GM19324 (cell line): ENCODE measurements at regions not wholly inside any gene's neighbourhood (a gene's known extent, or its start where the extent isn't known, plus 50 kb on each side); places are given as distances from the start of the nearest gene placed in this dataset.

Experiments used
- ATAC-seq: cut with Tn5 transposase; IDR thresholded peaks from one replicate; pipeline ENCODE4 v1.9.1; 2021; ENCODE audit warnings: mild to moderate bottlenecking, moderate library complexity; ENCODE audit not compliant: unreplicated experiment, low FRiP score

DNA sequence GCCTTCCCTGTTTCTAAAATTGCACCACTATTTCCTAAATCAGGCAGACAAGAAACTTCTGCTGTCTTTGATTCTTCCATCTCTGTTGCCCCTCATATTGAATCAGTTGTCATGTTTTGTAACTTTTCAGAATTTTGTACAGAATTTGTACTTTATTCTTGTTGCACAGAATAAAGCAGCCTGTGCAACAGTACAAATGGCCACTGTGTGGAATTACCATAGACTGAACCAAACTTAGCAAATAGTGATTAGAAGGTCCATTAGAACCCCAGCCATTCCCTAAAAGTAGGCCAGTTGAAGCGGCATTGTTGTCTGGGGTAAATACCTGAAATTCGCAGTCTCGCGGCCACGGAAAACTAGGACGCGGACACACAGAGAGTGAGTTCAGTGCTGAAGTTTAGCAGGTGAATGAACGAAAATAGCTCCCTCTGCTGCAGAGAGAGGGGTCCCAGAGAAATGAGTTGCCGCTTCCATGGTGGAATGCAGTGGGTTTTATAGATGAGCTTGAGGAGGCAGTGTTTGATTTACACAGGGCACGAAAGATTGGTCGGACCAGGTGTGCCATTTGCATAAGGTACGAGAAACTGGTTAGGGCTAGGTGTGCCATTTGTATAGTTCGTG, 71.8 kb downstream of the C4orf33 start:
- ATAC-seq: no peak

GRCh38 chr4:129172181-129172580, 76.2 kb downstream of the C4orf33 start:
- ATAC-seq: no peak

GRCh38 chr4:129176864-129177263, 80.9 kb downstream of the C4orf33 start:
- no peak for ATAC-seq

DNA sequence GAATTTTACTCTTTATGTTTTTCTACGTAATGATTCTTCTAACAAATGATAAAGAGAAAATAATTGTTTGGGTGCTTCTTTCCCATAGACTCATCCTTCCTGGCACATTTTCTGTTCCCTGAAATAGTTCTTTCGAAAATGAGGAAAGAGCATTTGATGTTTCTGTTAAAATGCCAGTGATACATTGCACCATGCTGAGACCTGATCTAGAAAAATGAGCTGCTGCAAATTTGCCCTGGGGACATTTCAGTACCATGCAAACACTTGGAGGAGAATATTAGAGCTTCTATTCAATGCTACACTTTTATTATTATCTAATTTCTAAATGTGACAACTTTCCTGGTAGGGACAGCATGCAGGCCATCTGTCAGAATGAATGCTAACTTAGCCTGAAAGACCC, 83.3 kb downstream of the C4orf33 start:
- ATAC-seq: no peak

GRCh38 chr4:129189630-129190029, 93.7 kb downstream of the C4orf33 start:
- no peak for ATAC-seq

GRCh38 chr4:129193357-129194100, 97.6 kb downstream of the C4orf33 start:
- no peak for ATAC-seq

DNA sequence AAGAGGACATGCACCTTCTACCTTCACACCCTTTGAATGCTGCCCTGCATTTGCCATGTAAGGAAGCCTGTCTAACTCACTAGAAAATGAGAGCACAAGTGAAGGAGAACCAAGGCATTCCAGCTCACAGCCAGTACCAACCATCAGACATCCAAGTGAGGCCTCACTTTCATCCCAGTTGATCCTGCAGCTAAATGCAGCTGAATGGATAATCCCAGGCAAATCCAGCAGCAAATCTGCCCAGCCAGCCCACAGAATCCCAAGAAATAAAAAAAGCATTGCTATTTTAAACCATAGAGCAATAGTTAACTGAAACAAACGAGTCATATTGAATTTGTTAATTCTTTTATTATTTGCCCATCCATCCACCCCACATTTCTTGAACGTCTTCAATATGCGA, 112.5 kb downstream of the C4orf33 start:
- ATAC-seq: no peak

DNA sequence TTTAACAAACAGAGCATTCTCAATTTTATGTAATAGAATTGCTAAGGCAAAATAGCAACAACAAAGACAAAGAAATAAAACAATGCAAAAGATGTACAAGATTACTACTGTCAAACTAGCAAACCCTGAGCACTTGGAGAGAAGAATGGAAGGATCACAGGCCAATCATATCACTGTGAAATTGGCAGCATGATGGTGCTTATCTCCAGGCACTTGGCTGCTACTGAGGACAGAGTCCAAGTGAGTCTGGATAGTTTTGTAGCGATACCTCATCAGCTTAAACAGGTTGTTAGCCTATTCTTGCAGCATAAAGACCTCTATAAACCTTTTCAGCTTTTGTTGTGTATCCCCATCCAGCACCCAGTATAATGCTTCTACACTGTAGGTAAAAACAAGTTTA, 117.7 kb downstream of the C4orf33 start:
- no peak for ATAC-seq

DNA sequence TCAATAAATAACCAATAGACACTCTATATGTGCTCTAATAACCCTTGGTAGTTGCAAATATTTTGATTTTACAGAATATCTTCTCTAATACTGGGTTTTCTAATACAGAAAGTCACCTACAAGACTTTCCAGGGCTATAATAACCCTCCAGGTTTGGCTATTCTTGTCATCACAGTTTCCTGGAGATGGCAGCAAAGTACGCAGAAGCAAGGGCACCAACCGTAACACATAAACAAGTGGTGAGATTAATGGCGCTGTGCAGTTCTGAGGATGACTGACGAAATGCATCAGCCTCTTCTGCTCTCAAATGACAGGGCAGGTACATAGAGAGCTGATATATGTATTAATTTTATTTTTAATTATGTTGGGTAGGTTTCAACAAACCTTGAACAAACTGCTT, 122.4 kb downstream of the C4orf33 start:
- peak; percentile 72 for ATAC-seq

- ATAC-seq: no peak
These were observed 122.9 kb downstream of the C4orf33 start for GRCh38 chr4:129218897-129219296.

GRCh38 chr4:129220254-129220653, 124.3 kb downstream of the C4orf33 start:
- no peak for ATAC-seq

- ATAC-seq: no peak
These were observed 128.0 kb downstream of the C4orf33 start for GRCh38 chr4:129223945-129224344.

GRCh38 chr4:129230846-129231245, 134.9 kb downstream of the C4orf33 start:
- ATAC-seq: no peak

DNA sequence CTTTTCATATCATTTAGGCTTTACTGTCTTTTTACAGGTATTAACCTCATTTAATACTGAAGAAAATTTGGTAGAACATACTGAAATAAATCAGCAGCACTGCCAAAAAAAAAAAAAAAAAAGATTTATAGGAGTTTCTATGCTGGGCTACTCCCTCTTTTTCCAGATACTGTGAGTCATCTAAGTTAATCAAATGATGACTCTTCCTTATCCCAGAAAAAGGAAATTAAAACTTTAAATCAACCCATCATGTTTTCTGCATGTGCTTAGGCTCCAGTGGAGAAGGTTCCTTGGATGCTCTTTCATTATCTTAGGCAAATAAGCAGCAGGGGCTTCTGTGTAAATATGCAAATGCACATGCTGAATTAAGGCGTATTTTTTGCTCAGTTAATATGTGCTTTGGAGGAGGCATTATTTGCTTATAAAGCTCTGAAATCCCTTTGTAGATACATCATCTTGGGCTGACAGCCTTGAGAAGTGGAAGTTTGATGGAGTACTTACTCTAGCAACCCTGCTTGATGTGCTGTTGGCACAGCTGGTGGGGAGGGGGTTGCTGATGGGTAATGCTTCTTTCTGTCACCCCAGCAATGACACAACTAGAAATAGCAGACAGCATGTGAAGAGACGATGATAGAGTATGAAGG, 136.1 kb downstream of the C4orf33 start:
- ATAC-seq: no peak

- no peak for ATAC-seq
These were observed 136.8 kb downstream of the C4orf33 start for GRCh38 chr4:129232589-129233337.

DNA sequence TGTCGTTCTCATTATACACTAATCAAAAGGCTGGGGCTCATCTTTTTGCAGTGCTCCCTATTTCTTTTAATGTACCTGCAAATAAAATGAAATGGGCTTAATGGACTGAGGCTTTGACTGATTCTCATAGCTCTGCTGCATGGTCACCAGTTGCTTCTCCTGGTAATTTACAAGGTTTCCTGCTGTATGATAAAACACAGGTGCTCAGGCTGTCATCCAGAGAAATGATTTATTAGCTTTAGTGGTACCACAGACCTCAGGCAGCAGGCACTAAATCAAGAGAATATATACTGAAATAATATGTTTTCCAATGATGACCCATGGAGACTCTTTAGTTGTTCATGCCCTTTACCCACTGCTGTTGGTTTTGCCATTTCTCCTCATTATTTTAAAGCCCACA, 137.7 kb downstream of the C4orf33 start:
- no peak for ATAC-seq

GRCh38 chr4:129236351-129236750, 140.4 kb downstream of the C4orf33 start:
- ATAC-seq: no peak

DNA sequence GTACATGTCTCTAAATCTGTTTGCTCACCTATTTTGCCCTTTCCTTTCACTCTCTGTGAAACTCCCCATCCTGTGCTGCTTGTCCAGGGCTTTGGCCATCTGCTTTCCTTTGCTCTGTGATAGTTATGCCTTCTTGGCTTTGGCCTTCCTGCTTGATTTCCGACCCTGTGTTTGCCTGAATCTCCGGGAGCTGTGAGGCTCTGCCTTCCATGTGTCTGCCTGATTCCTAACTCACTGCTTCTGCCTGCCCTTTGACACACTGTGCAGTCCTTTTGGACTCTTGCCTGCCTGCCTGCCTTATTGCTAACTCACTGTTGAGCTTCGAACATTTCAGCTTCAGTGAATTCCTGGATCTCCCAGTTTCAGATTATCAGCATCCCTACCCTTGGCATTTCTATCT, 143.1 kb downstream of the C4orf33 start:
- ATAC-seq: no peak

- ATAC-seq: no peak
These were observed 144.9 kb downstream of the C4orf33 start for GRCh38 chr4:129240816-129241215.

- ATAC-seq: no peak
These were observed 150.2 kb downstream of the C4orf33 start for GRCh38 chr4:129246145-129246544.

- no peak for ATAC-seq
These were observed 151.0 kb downstream of the C4orf33 start for GRCh38 chr4:129246910-129247461.
